Heart left ventricle (tissue), 13 donors: ENCODE measurements at regions not wholly inside any gene's neighbourhood (a gene's known extent, or its start where the extent isn't known, plus 50 kb on each side); places are given as distances from the start of the nearest gene placed in this dataset.

Experiments
- CTCF ChIP-seq, 12 donors: fragments of 200-600 bp; sonication (generic) in 4 of 12; IDR thresholded peaks; one replicate each; pipeline versions ENCODE4 v1.5.0 to v1.8.0; 2018 to 2022; ENCODE audit warnings: antibody characterized with exemption in 12 of 12, mild to moderate bottlenecking in 5 of 12
- POLR2A ChIP-seq, 2 donors: fragments of 450-650 bp; IDR thresholded peaks; one replicate each; pipeline ENCODE4 v1.6.1; 2017; ENCODE audit warnings: antibody characterized with exemption in 2 of 2, mild to moderate bottlenecking in 2 of 2, moderate library complexity in 2 of 2
- donor health status: ischemic (EF 13 %, LVEDD 7.1; RV severe dilation, severe dysfunction).
- donor health status: DM: no; HTN: yes; CAD: no.
- donor health status: DM: no; HTN: no; CAD: no.
- donor health status: ischemic (EF 25% LVEDD 6.9; RV normal size, moderate dysfunction).
- donor health status: ischemic (EF 25% LVEDD 5.7; RV mildly dilated, moderate dysfunction).
- donor health status: ischemic (EF 35%, LVEDD 5.7; RV mildly dilated, moderate dysfunction).
- donor health status: nonischemic (EF 11% LVEDD 7.7; RV severe dilation, severe dysfunction).
- donor health status: DM: yes; HTN: yes; CAD: no.
- donor health status: PGD.
- donor health status: ischemic (EF 29% LVEDD 5.4; RV normal size, mild dysfunction).
- donor health status: nonischemic (EF 23%, LVEDD 6.1; RV moderate dilation, normal function).

GRCh38 chr17:12277827-12278226 lies 257.1 kb downstream of the MAP2K4 start:
- TF ChIP-seq CTCF (IDR thresholded peaks at IDR 0.05) (no peak), POLR2A (IDR thresholded peaks at IDR 0.05) (no peak)
